ENCODE measurements at regions not wholly inside any gene's neighbourhood (a gene's known extent, or its start where the extent isn't known, plus 50 kb on each side); places are given as distances from the start of the nearest gene placed in this dataset.

DNA sequence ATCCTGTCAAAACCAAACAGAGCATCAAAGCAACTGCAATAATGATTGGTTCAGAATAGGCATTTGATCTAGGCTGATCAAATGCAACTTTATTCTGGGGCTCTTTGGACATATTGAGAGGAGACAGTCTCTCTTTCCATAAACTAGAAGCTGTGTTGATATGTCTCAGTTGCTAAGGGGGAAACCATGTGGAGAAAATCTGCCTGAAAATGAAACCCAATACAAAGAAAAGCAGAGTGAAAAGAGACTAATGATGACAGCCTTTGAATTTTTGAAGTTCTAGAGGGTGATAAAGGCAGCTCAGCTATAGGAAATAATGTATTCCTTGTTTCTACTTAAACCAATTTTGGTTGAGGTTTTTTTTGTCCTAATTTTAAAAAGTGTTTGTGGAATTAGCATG lies 941.8 kb upstream of the POT1 start:
- TF ChIP-seq, protein P1, sequence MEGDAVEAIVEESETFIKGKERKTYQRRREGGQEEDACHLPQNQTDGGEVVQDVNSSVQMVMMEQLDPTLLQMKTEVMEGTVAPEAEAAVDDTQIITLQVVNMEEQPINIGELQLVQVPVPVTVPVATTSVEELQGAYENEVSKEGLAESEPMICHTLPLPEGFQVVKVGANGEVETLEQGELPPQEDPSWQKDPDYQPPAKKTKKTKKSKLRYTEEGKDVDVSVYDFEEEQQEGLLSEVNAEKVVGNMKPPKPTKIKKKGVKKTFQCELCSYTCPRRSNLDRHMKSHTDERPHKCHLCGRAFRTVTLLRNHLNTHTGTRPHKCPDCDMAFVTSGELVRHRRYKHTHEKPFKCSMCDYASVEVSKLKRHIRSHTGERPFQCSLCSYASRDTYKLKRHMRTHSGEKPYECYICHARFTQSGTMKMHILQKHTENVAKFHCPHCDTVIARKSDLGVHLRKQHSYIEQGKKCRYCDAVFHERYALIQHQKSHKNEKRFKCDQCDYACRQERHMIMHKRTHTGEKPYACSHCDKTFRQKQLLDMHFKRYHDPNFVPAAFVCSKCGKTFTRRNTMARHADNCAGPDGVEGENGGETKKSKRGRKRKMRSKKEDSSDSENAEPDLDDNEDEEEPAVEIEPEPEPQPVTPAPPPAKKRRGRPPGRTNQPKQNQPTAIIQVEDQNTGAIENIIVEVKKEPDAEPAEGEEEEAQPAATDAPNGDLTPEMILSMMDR (IDR thresholded peaks at IDR 0.05; ENCODE audit: poor library complexity): no peak
- TF ChIP-seq EZH2 (IDR thresholded peaks at IDR 0.05; ENCODE audit: borderline replicate concordance) (no peak), EZH2phosphoT487 (IDR thresholded peaks at IDR 0.05; ENCODE audit: low read depth, severe bottlenecking, unreplicated experiment) (no peak)

Measured in hepatocyte (in vitro differentiated cells).